Heart left ventricle (tissue), 16 donors: ENCODE measurements at regions not wholly inside any gene's neighbourhood (a gene's known extent, or its start where the extent isn't known, plus 50 kb on each side); places are given as distances from the start of the nearest gene placed in this dataset.

ENCODE experiments used
- ATAC-seq, 4 donors: fragments of 200-7000 bp; cut with Tn5 transposase; one replicate each; pipeline ENCODE4 v1.9.1; 2020 to 2022; ENCODE audit warnings: moderate library complexity in 4 of 4, mild to moderate bottlenecking in 3 of 4, moderate number of reproducible peaks in 1 of 4
- DNase-seq, 5 donors: peaks; one replicate each; pipeline ENCODE4 v3.0.0-alpha.2; 2020
- H3K27ac ChIP-seq, 12 donors: fragments of 200-600 bp; sonication (generic) in 4 of 12; one replicate each; pipeline versions ENCODE4 v1.5.0 to v1.8.0; 2016 to 2022; ENCODE audit warnings: mild to moderate bottlenecking in 2 of 12
- H3K27me3 ChIP-seq, 9 donors: fragments of 200-600 bp; sonication (generic) in 2 of 9; one replicate each; pipeline versions ENCODE4 v1.5.1 to v1.8.0; 2016 to 2022; ENCODE audit warnings: mild to moderate bottlenecking in 3 of 9
- H3K36me3 ChIP-seq, 9 donors: fragments of 200-600 bp; sonication (generic) in 2 of 9; one replicate each; pipeline versions ENCODE4 v1.5.0 to v1.8.0; 2018 to 2022; ENCODE audit warnings: mild to moderate bottlenecking in 2 of 9
- H3K4me1 ChIP-seq, 12 donors: fragments of 200-600 bp; sonication (generic) in 4 of 12; one replicate each; pipeline versions ENCODE4 v1.5.0 to v1.8.0; 2016 to 2022; ENCODE audit warnings: mild to moderate bottlenecking in 3 of 12
- H3K4me3 ChIP-seq, 12 donors: fragments of 200-600 bp; sonication (generic) in 4 of 12; one replicate each; pipeline versions ENCODE4 v1.5.0 to v1.8.0; 2017 to 2022; ENCODE audit warnings: mild to moderate bottlenecking in 9 of 12, moderate library complexity in 4 of 12
- H3K9me3 ChIP-seq, 12 donors: fragments of 200-600 bp; sonication (generic) in 4 of 12; one replicate each; pipeline versions ENCODE4 v1.5.0 to v1.8.0; 2016 to 2022; ENCODE audit warnings: mild to moderate bottlenecking in 1 of 12
- CTCF ChIP-seq, 12 donors: fragments of 200-600 bp; sonication (generic) in 4 of 12; IDR thresholded peaks; one replicate each; pipeline versions ENCODE4 v1.5.0 to v1.8.0; 2018 to 2022; ENCODE audit warnings: antibody characterized with exemption in 12 of 12, mild to moderate bottlenecking in 5 of 12
- POLR2A ChIP-seq, 2 donors: fragments of 450-650 bp; IDR thresholded peaks; one replicate each; pipeline ENCODE4 v1.6.1; 2017; ENCODE audit warnings: antibody characterized with exemption in 2 of 2, mild to moderate bottlenecking in 2 of 2, moderate library complexity in 2 of 2
- WGBS, 4 donors: extraction: QIAGEN DNeasy Blood & Tissue Kit in 2 of 4; methylation state at CpG; one replicate each; pipeline versions ENCODE4 v1.1.5 to v1.1.7; 2013 to 2018; 5-methylcytosine and 5-hydroxymethylcytosine counted together
- intact Hi-C, 10 donors: fragments of 100-400 bp; cut with DNase I; formaldehyde crosslinking; loops; one replicate each; pipeline versions ENCODE4 v1.11.1 to v1.14.2; 2022
- donor health status: ischemic (EF 13 %, LVEDD 7.1; RV severe dilation, severe dysfunction).
- donor health status: healthy with polysubstance abuse.
- donor health status: DM: no; HTN: yes; CAD: no.
- donor health status: DM: no; HTN: no; CAD: no.
- donor health status: ischemic (EF 25% LVEDD 6.9; RV normal size, moderate dysfunction).
- donor health status: ischemic (EF 25% LVEDD 5.7; RV mildly dilated, moderate dysfunction).
- donor health status: healthy.
- donor health status: DM: yes; HTN: yes; CAD: no.
- donor health status: ischemic (EF 35%, LVEDD 5.7; RV mildly dilated, moderate dysfunction).
- donor health status: nonischemic (EF 11% LVEDD 7.7; RV severe dilation, severe dysfunction).
- donor health status: DM: yes; HTN: yes; CAD: no.
- donor health status: PGD.
- donor health status: ischemic (EF 29% LVEDD 5.4; RV normal size, mild dysfunction).
- donor health status: nonischemic (EF 23%, LVEDD 6.1; RV moderate dilation, normal function).

GRCh38 chr7:27377988-27378387, 135.4 kb downstream of the EVX1 start:
- intact Hi-C loops, result no loop called here
- H3K4me1 ChIP-seq, result no peaks in the 10 kb centered on the region
- no peak overlapping the region for H3K27ac ChIP-seq
- no peak overlapping the region for H3K4me3 ChIP-seq
- no peak for TF ChIP-seq POLR2A (IDR thresholded peaks at IDR 0.05)
- TF ChIP-seq CTCF (IDR thresholded peaks at IDR 0.05), result no peak
- DNase-seq (no peak), ATAC-seq (no peak)
- peaks cover 0 to 15% (median 0%) of the 10 kb centered on the region in 9 donors for H3K27me3 ChIP-seq
- 81 to 91% (median 87%) methylated on average over 8 of the region's 8 CpGs for WGBS, 4 donors
- no peaks in the 10 kb centered on the region for H3K9me3 ChIP-seq
- no peaks in the 10 kb centered on the region for H3K36me3 ChIP-seq

- Histone ChIP-seq H3K9me3 (no peaks in the 10 kb centered on the region), H3K27me3 (peaks cover 0 to 15% (median 0%) of the 10 kb centered on the region in 9 donors), H3K27ac (no peak overlapping the region), H3K36me3 (no peaks in the 10 kb centered on the region), H3K4me1 (no peaks in the 10 kb centered on the region), H3K4me3 (no peak overlapping the region)
- intact Hi-C loops, result no loop called here
- TF ChIP-seq POLR2A (IDR thresholded peaks at IDR 0.05), result no peak
- TF ChIP-seq CTCF (IDR thresholded peaks at IDR 0.05), result no peak
- no peak for DNase-seq
- 83 to 96% (median 89%) methylated on average over 4 of the region's 4 CpGs for WGBS, 4 donors
- ATAC-seq, result no peak
These were observed 139.7 kb downstream of the EVX1 start for GRCh38 chr7:27382307-27382706.

DNA sequence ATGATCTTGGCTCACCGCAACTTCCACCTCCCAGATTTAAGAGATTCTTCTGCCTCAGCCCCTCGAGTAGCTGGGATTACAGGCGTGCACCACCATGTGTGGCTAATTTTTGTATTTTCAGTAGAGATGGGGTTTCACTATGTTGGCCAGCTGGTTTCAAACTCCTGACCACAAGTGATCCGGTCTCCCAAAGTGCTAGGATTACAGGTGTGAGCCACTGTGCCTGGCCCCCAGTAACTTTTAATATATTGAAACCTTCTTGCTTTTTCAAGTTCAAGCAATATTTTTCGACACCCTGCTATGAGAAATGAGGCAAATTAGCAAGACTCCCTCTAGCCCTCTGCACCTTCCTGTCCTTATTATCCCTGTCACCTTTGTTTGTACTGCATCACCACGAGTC, 144.0 kb downstream of the EVX1 start:
- Histone ChIP-seq H3K27me3 (peaks cover 0 to 8% (median 0%) of the 10 kb centered on the region in 9 donors), H3K4me3 (no peak overlapping the region), H3K27ac (no peak overlapping the region), H3K36me3 (no peaks in the 10 kb centered on the region), H3K9me3 (no peaks in the 10 kb centered on the region), H3K4me1 (peaks cover 0 to 5% (median 0%) of the 10 kb centered on the region in 12 donors)
- TF ChIP-seq CTCF (IDR thresholded peaks at IDR 0.05), result no peak
- TF ChIP-seq POLR2A (IDR thresholded peaks at IDR 0.05), result no peak
- WGBS, 4 donors, result 76 to 88% (median 86%) methylated on average over 6 of the region's 6 CpGs
- DNase-seq (no peak), ATAC-seq (no peak)
- intact Hi-C loops, result no loop called here

DNA sequence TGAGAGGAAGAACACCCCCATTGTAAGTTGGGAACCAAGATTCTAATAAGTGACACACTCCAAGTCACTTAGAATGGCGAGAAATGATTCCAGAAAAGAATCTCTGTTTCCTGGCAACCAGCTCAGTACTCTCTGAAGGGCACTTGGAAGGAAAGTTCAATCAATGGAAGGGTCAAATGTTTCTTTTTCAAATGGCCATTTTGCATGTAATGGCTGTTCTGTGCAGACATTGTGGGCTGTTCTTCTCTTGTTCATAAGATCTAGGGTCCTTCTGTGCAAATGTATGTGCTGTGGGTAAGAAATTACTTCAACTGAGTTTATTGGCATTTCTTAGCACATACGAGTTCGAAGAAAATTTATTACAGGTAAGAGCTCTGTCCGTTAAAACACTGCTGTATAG, 145.3 kb downstream of the EVX1 start:
- TF ChIP-seq POLR2A (IDR thresholded peaks at IDR 0.05) (no peak), CTCF (IDR thresholded peaks at IDR 0.05) (no peak)
- DNase-seq (no peak), ATAC-seq (no peak)
- Histone ChIP-seq H3K4me1 (peaks cover 0 to 5% (median 0%) of the 10 kb centered on the region in 12 donors), H3K27me3 (peaks cover 0 to 8% (median 0%) of the 10 kb centered on the region in 9 donors), H3K4me3 (no peak overlapping the region), H3K27ac (no peak overlapping the region), H3K36me3 (no peaks in the 10 kb centered on the region), H3K9me3 (no peaks in the 10 kb centered on the region)
- intact Hi-C loops, result no loop called here
- WGBS, 4 donors, result 83 to 88% (median 86%) methylated on average over 4 of the region's 4 CpGs
